KMS-11 (cell line): ENCODE measurements at regions not wholly inside any gene's neighbourhood (a gene's known extent, or its start where the extent isn't known, plus 50 kb on each side); places are given as distances from the start of the nearest gene placed in this dataset.

Experiments
- H2AFZ ChIP-seq: fragments of 200-600 bp; sonication (generic); 2 replicates; pipeline ENCODE4 v1.6.1; 2016; ENCODE audit warnings: antibody characterized with exemption, mixed run types, low read depth
- H3K27ac ChIP-seq: fragments of 200-600 bp; sonication (generic); 2 replicates; pipeline ENCODE4 v1.6.1; 2016; ENCODE audit warnings: mild to moderate bottlenecking, mixed run types
- H3K27me3 ChIP-seq: fragments of 200-600 bp; sonication (generic); 2 replicates; pipeline ENCODE4 v1.6.1; 2017; ENCODE audit warnings: mild to moderate bottlenecking, low read depth, mixed run types, moderate library complexity; ENCODE audit not compliant: insufficient read depth
- H3K36me3 ChIP-seq: fragments of 200-600 bp; sonication (generic); 2 replicates; pipeline ENCODE4 v1.6.1; 2017; ENCODE audit warnings: mild to moderate bottlenecking, mixed run types; ENCODE audit not compliant: insufficient read depth
- H3K4me1 ChIP-seq: fragments of 200-600 bp; sonication (generic); 2 replicates; pipeline ENCODE4 v1.6.1; 2016; ENCODE audit warnings: mild to moderate bottlenecking, low read depth, mixed run types; ENCODE audit not compliant: poor library complexity, severe bottlenecking
- H3K4me2 ChIP-seq: fragments of 200-600 bp; sonication (generic); 2 replicates; pipeline ENCODE4 v1.7.0; 2016; ENCODE audit warnings: mild to moderate bottlenecking, mixed run types
- H3K4me3 ChIP-seq: fragments of 200-600 bp; sonication (generic); IDR thresholded peaks from 2 replicates; pipeline ENCODE4 v1.6.1; 2017; ENCODE audit warnings: low read depth, low read length, mixed read lengths; ENCODE audit not compliant: insufficient read depth
- H3K79me2 ChIP-seq: fragments of 200-600 bp; sonication (generic); 2 replicates; pipeline ENCODE4 v1.6.1; 2016; ENCODE audit warnings: low read depth, mixed run types; ENCODE audit not compliant: insufficient read depth
- H3K9ac ChIP-seq: fragments of 200-600 bp; sonication (generic); 2 replicates; pipeline ENCODE4 v1.6.1; 2016; ENCODE audit warnings: mild to moderate bottlenecking, mixed run types
- H4K20me1 ChIP-seq: fragments of 200-600 bp; sonication (generic); 2 replicates; pipeline ENCODE4 v1.6.1; 2016; ENCODE audit warnings: mild to moderate bottlenecking, mixed run types; ENCODE audit not compliant: insufficient read depth
- TF ChIP-seq, protein P1 (sequence below): fragments of 200-600 bp; sonication (generic); conservative IDR thresholded peaks from 2 replicates; pipeline ENCODE4 v1.6.1; 2017; ENCODE audit warnings: low read depth, mild to moderate bottlenecking, antibody characterized with exemption, low read length, moderate library complexity, mixed read lengths

DNA sequence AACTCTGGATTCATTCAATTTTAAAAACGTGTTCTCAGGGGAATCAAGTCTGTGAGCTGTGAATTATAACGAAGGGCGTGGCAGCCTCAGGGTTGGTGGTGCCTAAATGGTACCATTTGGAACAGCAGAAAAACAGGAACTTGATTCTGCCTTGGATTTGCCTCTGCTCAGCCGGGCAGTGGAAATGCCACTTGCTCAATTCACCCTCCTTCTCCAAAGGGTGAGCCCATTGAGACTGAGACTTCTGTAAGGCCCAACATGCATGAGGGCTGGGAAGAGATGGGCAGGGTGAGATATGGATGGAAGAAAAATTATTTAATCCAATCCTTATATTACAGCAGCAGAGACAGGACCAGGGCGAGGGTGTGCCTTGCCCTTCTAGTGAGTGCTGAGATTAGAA lies 107.1 kb upstream of the HABP2 start:
- no peak overlapping the region for H2AFZ ChIP-seq
- H3K27ac ChIP-seq: no peak overlapping the region
- no peak overlapping the region for H3K9ac ChIP-seq
- no peaks in the 10 kb centered on the region for H3K36me3 ChIP-seq
- TF ChIP-seq, protein P1, sequence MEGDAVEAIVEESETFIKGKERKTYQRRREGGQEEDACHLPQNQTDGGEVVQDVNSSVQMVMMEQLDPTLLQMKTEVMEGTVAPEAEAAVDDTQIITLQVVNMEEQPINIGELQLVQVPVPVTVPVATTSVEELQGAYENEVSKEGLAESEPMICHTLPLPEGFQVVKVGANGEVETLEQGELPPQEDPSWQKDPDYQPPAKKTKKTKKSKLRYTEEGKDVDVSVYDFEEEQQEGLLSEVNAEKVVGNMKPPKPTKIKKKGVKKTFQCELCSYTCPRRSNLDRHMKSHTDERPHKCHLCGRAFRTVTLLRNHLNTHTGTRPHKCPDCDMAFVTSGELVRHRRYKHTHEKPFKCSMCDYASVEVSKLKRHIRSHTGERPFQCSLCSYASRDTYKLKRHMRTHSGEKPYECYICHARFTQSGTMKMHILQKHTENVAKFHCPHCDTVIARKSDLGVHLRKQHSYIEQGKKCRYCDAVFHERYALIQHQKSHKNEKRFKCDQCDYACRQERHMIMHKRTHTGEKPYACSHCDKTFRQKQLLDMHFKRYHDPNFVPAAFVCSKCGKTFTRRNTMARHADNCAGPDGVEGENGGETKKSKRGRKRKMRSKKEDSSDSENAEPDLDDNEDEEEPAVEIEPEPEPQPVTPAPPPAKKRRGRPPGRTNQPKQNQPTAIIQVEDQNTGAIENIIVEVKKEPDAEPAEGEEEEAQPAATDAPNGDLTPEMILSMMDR: no peak
- H4K20me1 ChIP-seq: no peaks in the 10 kb centered on the region
- H3K4me2 ChIP-seq: no peak overlapping the region
- H3K27me3 ChIP-seq: no peaks in the 10 kb centered on the region
- no peaks in the 10 kb centered on the region for H3K79me2 ChIP-seq
- H3K4me1 ChIP-seq: no peaks in the 10 kb centered on the region
- H3K4me3 ChIP-seq: no peak overlapping the region

DNA sequence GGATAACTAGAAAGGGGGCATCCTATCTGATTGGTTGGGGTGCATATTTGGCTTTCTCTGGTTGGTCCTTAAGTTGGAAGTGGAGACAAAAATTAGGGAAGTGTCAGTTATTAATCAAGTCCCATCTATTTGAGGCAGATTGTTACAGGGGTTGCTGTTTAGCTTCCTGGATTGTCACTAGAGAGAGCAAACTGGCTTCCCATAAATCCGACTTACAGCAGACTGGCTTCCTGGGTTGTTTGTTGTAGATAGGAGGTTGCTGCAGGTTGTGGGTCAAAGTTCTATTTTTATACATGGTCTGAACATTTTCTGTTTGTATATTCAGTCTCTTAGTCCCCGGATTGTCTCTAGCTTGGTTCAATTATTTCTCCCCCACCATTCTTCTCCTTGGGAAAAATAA lies 106.1 kb upstream of the HABP2 start:
- Histone ChIP-seq H4K20me1 (no peaks in the 10 kb centered on the region), H3K27me3 (no peaks in the 10 kb centered on the region), H3K4me1 (no peaks in the 10 kb centered on the region), H3K27ac (no peak overlapping the region), H3K4me2 (no peak overlapping the region), H3K9ac (no peak overlapping the region), H3K4me3 (no peak overlapping the region), H2AFZ (no peak overlapping the region), H3K36me3 (no peaks in the 10 kb centered on the region), H3K79me2 (no peaks in the 10 kb centered on the region)
- TF ChIP-seq, protein P1: no peak

DNA sequence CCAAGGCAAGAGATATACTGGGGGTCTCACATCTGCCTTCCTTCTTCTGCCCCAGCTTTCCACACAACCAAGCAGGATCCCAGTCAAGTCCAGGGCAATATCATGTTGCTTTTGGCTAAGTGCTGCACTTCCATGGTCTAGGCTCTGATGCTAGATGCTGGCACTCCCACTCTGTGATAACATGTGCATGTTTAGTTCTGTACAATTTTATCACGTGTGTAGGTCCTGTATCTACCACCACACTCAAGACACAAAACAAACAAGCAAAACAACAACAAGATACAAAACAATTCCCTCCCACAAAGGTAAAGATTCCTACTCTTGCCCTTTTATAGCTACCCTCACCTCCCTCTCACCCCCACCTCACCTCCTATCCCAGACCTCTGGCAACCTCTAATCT lies 105.6 kb upstream of the HABP2 start:
- no peak overlapping the region for H3K9ac ChIP-seq
- TF ChIP-seq, protein P1: no peak
- H3K4me1 ChIP-seq: no peaks in the 10 kb centered on the region
- no peaks in the 10 kb centered on the region for H3K27me3 ChIP-seq
- no peak overlapping the region for H3K4me3 ChIP-seq
- H3K36me3 ChIP-seq: no peaks in the 10 kb centered on the region
- H3K27ac ChIP-seq: no peak overlapping the region
- no peaks in the 10 kb centered on the region for H4K20me1 ChIP-seq
- no peaks in the 10 kb centered on the region for H3K79me2 ChIP-seq
- H2AFZ ChIP-seq: no peak overlapping the region
- no peak overlapping the region for H3K4me2 ChIP-seq

DNA sequence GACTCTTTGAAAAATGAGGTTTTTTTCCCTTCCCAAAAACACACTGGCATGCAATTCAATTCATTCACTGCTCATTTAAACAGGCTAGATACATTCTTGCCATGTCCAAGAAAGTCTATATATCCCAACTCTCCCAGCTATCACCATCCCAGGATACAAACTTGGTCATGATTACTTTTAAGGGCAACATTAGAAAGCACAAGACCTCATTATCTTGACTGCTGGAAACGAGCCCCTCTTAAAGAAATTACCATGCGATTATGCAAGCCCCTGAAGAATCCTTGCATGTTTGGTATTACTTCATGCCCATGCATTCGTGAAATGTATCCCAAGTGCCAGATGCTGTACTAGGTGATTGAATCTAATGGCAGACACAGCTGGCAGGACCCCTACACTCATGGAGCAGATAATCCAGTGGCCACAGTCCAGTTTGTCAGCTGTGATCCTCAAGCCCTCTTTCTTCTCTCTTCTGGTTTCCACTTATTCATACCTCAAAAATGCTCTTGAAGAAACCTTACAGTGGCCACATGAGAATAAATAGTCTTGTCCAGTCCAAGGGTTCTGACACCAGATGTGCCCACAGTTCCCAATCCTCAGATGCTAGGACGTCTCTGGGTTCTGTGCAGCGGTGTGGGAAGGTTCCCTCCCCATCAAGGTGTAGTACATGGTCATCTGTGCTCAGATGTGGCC lies 103.7 kb upstream of the HABP2 start:
- Histone ChIP-seq H3K9ac (no peak overlapping the region), H3K4me2 (no peak overlapping the region), H3K36me3 (no peaks in the 10 kb centered on the region), H3K79me2 (no peaks in the 10 kb centered on the region), H3K4me3 (no peak overlapping the region), H3K27me3 (no peaks in the 10 kb centered on the region), H2AFZ (no peak overlapping the region), H4K20me1 (no peaks in the 10 kb centered on the region), H3K27ac (no peak overlapping the region), H3K4me1 (no peaks in the 10 kb centered on the region)
- TF ChIP-seq, protein P1: no peak
